ENCODE measurements at regions not wholly inside any gene's neighbourhood (a gene's known extent, or its start where the extent isn't known, plus 50 kb on each side); places are given as distances from the start of the nearest gene placed in this dataset.

DNA sequence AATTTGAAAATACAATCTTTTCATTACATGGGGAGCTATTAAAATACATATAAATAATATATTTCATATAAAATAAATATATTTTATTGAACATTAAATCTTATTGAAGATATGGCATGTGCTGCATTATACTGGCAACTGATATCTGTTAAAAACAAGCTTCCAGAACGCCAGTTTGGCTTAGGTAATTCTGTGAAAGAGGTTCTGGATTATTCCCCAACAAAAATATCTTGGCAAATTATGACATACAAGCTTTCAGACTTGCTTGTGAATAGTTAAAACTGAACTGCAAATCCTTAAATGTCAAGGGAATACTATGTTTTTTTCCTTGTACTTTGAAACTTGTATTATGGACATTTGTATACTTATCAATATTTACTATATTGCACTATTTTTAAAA, 210.2 kb upstream of the LCORL start:
- H3K79me2 ChIP-seq (ENCODE audit: insufficient read depth, low read length), result no peaks in the 10 kb centered on the region
- no peak overlapping the region for H3K4me3 ChIP-seq (replicated peaks in 1 of 3; ENCODE audit: insufficient read depth in 1 of 3, low read depth in 2 of 3, low read length in 3 of 3)
- no peak overlapping the region for H2AFZ ChIP-seq (ENCODE audit: low read length)
- peaks cover 14% of the 10 kb centered on the region for H3K9me3 ChIP-seq (ENCODE audit: low read length)
- no peaks in the 10 kb centered on the region for H3K4me1 ChIP-seq (ENCODE audit: insufficient read depth, low read length)
- ATAC-seq (no peak), DNase-seq (ENCODE audit: low spot score) (no peak), FAIRE-seq (no peak)
- POLR2A ChIA-PET, result no interaction called here
- CTCF ChIA-PET (ENCODE audit: low intra/inter-chr PET ratio, low total read pairs), result no interaction called here
- H3K9ac ChIP-seq (ENCODE audit: insufficient read depth, low read depth, low read length), result no peak overlapping the region
- no peak overlapping the region for H3K27ac ChIP-seq (ENCODE audit: extremely low read length, insufficient read depth, low read length)
- H4K20me1 ChIP-seq (ENCODE audit: insufficient read depth, low read length), result no peaks in the 10 kb centered on the region
- 0% methylated on average over 1 of the region's 1 CpG for WGBS (ENCODE audit: low lambda C conversion rate)
- no peaks in the 10 kb centered on the region for H3K27me3 ChIP-seq (ENCODE audit: control insufficient read depth in 1 of 2, insufficient read depth in 2 of 2, low read length in 2 of 2)
- H3K36me3 ChIP-seq (replicated peaks in 1 of 2; ENCODE audit: control insufficient read depth in 1 of 2, insufficient read depth in 2 of 2, low read length in 2 of 2), result no peaks in the 10 kb centered on the region
- intact Hi-C loops (cut with micrococcal nuclease; ENCODE audit: unreplicated experiment), result no loop called here
- H3K4me2 ChIP-seq (ENCODE audit: low read depth, low read length), result no peak overlapping the region
- BruUV-seq (replicated peaks), result no TSS peak
- in situ Hi-C loops (cut with HindIII; ENCODE audit: extremely low pct_ligation_motif_present, low pct_unique_long_range_greater_than_20kb), result no loop called here
- TF ChIP-seq ZNF737 (CRISPR knock-in tag; IDR thresholded peaks at IDR 0.05; ENCODE audit: borderline replicate concordance), result no peak
- TF ChIP-seq ZNF644 (CRISPR knock-in tag; IDR thresholded peaks at IDR 0.05; ENCODE audit: low read depth), result no peak
- TF ChIP-seq, protein P1, sequence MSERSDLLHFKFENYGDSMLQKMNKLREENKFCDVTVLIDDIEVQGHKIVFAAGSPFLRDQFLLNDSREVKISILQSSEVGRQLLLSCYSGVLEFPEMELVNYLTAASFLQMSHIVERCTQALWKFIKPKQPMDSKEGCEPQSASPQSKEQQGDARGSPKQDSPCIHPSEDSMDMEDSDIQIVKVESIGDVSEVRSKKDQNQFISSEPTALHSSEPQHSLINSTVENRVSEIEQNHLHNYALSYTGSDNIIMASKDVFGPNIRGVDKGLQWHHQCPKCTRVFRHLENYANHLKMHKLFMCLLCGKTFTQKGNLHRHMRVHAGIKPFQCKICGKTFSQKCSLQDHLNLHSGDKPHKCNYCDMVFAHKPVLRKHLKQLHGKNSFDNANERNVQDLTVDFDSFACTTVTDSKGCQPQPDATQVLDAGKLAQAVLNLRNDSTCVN (CRISPR knock-in tag; IDR thresholded peaks at IDR 0.05; ENCODE audit: borderline replicate concordance), result no peak
- no peak for TF ChIP-seq HOXA7 (CRISPR knock-in tag; IDR thresholded peaks at IDR 0.05)

DNA sequence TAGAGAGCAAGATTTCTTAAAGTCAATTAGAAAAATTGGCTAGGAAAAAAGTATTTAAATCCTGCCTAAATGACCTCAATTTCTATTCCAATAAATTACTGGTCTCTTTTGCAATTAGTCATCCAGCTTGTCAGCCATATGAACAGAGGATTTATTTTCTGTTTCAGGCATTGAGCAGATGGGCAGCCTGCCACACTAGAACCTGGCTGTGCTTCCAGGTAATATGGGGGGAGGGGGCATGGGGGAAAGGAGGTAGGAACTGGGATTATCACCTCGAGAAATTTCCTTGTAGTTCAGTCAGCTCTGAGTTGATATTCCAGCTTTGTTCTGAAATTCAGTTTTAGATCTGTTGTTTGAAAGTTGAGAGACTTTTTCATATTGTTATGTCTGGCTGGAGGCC, 206.3 kb upstream of the LCORL start:
- ATAC-seq (no peak), DNase-seq (ENCODE audit: low spot score) (no peak), FAIRE-seq (no peak)
- Histone ChIP-seq H3K4me1 (ENCODE audit: insufficient read depth, low read length) (no peaks in the 10 kb centered on the region), H3K4me2 (ENCODE audit: low read depth, low read length) (no peak overlapping the region), H3K36me3 (replicated peaks in 1 of 2; ENCODE audit: control insufficient read depth in 1 of 2, insufficient read depth in 2 of 2, low read length in 2 of 2) (no peaks in the 10 kb centered on the region), H3K9ac (ENCODE audit: insufficient read depth, low read depth, low read length) (no peak overlapping the region), H3K27me3 (ENCODE audit: control insufficient read depth in 1 of 2, insufficient read depth in 2 of 2, low read length in 2 of 2) (no peaks in the 10 kb centered on the region), H3K27ac (ENCODE audit: extremely low read length, insufficient read depth, low read length) (no peak overlapping the region), H2AFZ (ENCODE audit: low read length) (no peak overlapping the region), H3K4me3 (replicated peaks in 1 of 3; ENCODE audit: insufficient read depth in 1 of 3, low read depth in 2 of 3, low read length in 3 of 3) (no peak overlapping the region), H4K20me1 (ENCODE audit: insufficient read depth, low read length) (no peaks in the 10 kb centered on the region), H3K79me2 (ENCODE audit: insufficient read depth, low read length) (no peaks in the 10 kb centered on the region), H3K9me3 (ENCODE audit: low read length) (peaks cover 14% of the 10 kb centered on the region)
- POLR2A ChIA-PET, result no interaction called here
- CTCF ChIA-PET (ENCODE audit: low intra/inter-chr PET ratio, low total read pairs), result no interaction called here
- 0% methylated on average over 1 of the region's 1 CpG for WGBS (ENCODE audit: low lambda C conversion rate)
- intact Hi-C loops (cut with micrococcal nuclease; ENCODE audit: unreplicated experiment) (no loop called here), in situ Hi-C loops (cut with HindIII; ENCODE audit: extremely low pct_ligation_motif_present, low pct_unique_long_range_greater_than_20kb) (no loop called here)
- no TSS peak for BruUV-seq (replicated peaks)
- TF ChIP-seq ZNF570 (CRISPR knock-in tag; IDR thresholded peaks at IDR 0.05; ENCODE audit: borderline replicate concordance) (no peak), ZNF143 (CRISPR knock-in tag; IDR thresholded peaks at IDR 0.05) (no peak), ZMYM2 (CRISPR knock-in tag; IDR thresholded peaks at IDR 0.05) (no peak), ZNF607 (CRISPR knock-in tag; IDR thresholded peaks at IDR 0.05; ENCODE audit: borderline replicate concordance) (no peak), CHD2 (IDR thresholded peaks at IDR 0.05; ENCODE audit: low read depth, low read length) (no peak), MTF1 (CRISPR knock-in tag; IDR thresholded peaks at IDR 0.05) (no peak), MBD4 (IDR thresholded peaks at IDR 0.05; ENCODE audit: borderline replicate concordance, low read length) (no peak), KDM6A (CRISPR knock-in tag; IDR thresholded peaks at IDR 0.05; ENCODE audit: low read depth) (no peak), NONO (IDR thresholded peaks at IDR 0.05) (no peak), NONO (CRISPR knock-in tag; conservative IDR thresholded peaks at IDR 0.05) (no peak), ZFP82 (CRISPR knock-in tag; IDR thresholded peaks at IDR 0.05; ENCODE audit: borderline replicate concordance) (no peak), ZNF282 (IDR thresholded peaks at IDR 0.05; ENCODE audit: partially characterized antibody) (no peak)
- TF ChIP-seq, protein P2, sequence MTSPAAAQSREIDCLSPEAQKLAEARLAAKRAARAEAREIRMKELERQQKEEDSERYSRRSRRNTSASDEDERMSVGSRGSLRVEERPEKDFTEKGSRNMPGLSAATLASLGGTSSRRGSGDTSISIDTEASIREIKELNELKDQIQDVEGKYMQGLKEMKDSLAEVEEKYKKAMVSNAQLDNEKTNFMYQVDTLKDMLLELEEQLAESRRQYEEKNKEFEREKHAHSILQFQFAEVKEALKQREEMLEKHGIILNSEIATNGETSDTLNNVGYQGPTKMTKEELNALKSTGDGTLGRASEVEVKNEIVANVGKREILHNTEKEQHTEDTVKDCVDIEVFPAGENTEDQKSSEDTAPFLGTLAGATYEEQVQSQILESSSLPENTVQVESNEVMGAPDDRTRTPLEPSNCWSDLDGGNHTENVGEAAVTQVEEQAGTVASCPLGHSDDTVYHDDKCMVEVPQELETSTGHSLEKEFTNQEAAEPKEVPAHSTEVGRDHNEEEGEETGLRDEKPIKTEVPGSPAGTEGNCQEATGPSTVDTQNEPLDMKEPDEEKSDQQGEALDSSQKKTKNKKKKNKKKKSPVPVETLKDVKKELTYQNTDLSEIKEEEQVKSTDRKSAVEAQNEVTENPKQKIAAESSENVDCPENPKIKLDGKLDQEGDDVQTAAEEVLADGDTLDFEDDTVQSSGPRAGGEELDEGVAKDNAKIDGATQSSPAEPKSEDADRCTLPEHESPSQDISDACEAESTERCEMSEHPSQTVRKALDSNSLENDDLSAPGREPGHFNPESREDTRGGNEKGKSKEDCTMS (CRISPR knock-in tag; conservative IDR thresholded peaks at IDR 0.05), result no peak

Measured in HepG2 (cell line).